ENCODE measurements at regions not wholly inside any gene's neighbourhood (a gene's known extent, or its start where the extent isn't known, plus 50 kb on each side); places are given as distances from the start of the nearest gene placed in this dataset.

- no peaks in the 10 kb centered on the region for H3K4me1 ChIP-seq (ENCODE audit: control insufficient read depth in 1 of 2, insufficient read depth in 2 of 2, low read length in 2 of 2)
- H3K9me3 ChIP-seq (replicated peaks in 1 of 2; ENCODE audit: control insufficient read depth in 1 of 2, insufficient read depth in 1 of 2, low read length in 2 of 2), result no peaks in the 10 kb centered on the region
- Mint-ChIP-seq H3K27ac (no peak overlapping the region), H3K27me3 (ENCODE audit: low read depth in 3 of 3) (no peaks in the 10 kb centered on the region), H3K36me3 (no peaks in the 10 kb centered on the region), H3K4me3 (no peak overlapping the region), H3K9me3 (no peaks in the 10 kb centered on the region), H3K4me1 (no peaks in the 10 kb centered on the region)
- no peaks in the 10 kb centered on the region for H3K27me3 ChIP-seq (ENCODE audit: control insufficient read depth in 2 of 2, insufficient read depth in 2 of 2, low read length in 2 of 2)
- H2AFZ ChIP-seq (ENCODE audit: insufficient read depth, low read depth, low read length, poor library complexity, severe bottlenecking), result no peak overlapping the region
- no peaks in the 10 kb centered on the region for H3K79me2 ChIP-seq (ENCODE audit: insufficient read depth, low read length)
- H3K4me3 ChIP-seq (replicated peaks in 1 of 3; ENCODE audit: low read depth in 2 of 3, low read length in 3 of 3), result no peak overlapping the region
- no peaks in the 10 kb centered on the region for H3K36me3 ChIP-seq (replicated peaks in 1 of 2; ENCODE audit: control insufficient read depth in 1 of 2, insufficient read depth in 2 of 2, low read length in 2 of 2)
- no peaks in the 10 kb centered on the region for H4K20me1 ChIP-seq (ENCODE audit: insufficient read depth, low read length)
- no peak overlapping the region for H3K9ac ChIP-seq (ENCODE audit: insufficient read depth, low read length, poor library complexity, severe bottlenecking)
- intact Hi-C loops (cut with micrococcal nuclease), result no loop called here
- no peak for DNase-seq
- H3K4me2 ChIP-seq (replicated peaks; ENCODE audit: extremely low read depth, low read length, poor library complexity, severe bottlenecking), result no peak overlapping the region
- no CpG with 5 or more reads among the region's 3 CpGs for WGBS (ENCODE audit: insufficient coverage)
- TF ChIP-seq CTCF (IDR thresholded peaks at IDR 0.05), result no peak
- no peak overlapping the region for H3K27ac ChIP-seq (ENCODE audit: low read depth in 1 of 2, low read length in 2 of 2)
Measured at GRCh38 chr2:78351208-78351607, 674.3 kb upstream of the REG3G start.

GRCh38 chr2:78353168-78353567, 672.3 kb upstream of the REG3G start:
- H3K4me2 ChIP-seq (replicated peaks; ENCODE audit: extremely low read depth, low read length, poor library complexity, severe bottlenecking), result no peak overlapping the region
- H3K79me2 ChIP-seq (ENCODE audit: insufficient read depth, low read length), result no peaks in the 10 kb centered on the region
- H3K4me3 ChIP-seq (replicated peaks in 1 of 3; ENCODE audit: low read depth in 2 of 3, low read length in 3 of 3), result no peak overlapping the region
- Mint-ChIP-seq H3K27ac (no peak overlapping the region), H3K9me3 (no peaks in the 10 kb centered on the region), H3K4me1 (no peaks in the 10 kb centered on the region), H3K27me3 (ENCODE audit: low read depth in 3 of 3) (no peaks in the 10 kb centered on the region), H3K4me3 (no peak overlapping the region), H3K36me3 (no peaks in the 10 kb centered on the region)
- H2AFZ ChIP-seq (ENCODE audit: insufficient read depth, low read depth, low read length, poor library complexity, severe bottlenecking), result no peak overlapping the region
- H3K9ac ChIP-seq (ENCODE audit: insufficient read depth, low read length, poor library complexity, severe bottlenecking), result no peak overlapping the region
- no peaks in the 10 kb centered on the region for H4K20me1 ChIP-seq (ENCODE audit: insufficient read depth, low read length)
- no CpG with 5 or more reads among the region's 1 CpG for WGBS (ENCODE audit: insufficient coverage)
- H3K27me3 ChIP-seq (ENCODE audit: control insufficient read depth in 2 of 2, insufficient read depth in 2 of 2, low read length in 2 of 2), result no peaks in the 10 kb centered on the region
- H3K27ac ChIP-seq (ENCODE audit: low read depth in 1 of 2, low read length in 2 of 2), result no peak overlapping the region
- H3K4me1 ChIP-seq (ENCODE audit: control insufficient read depth in 1 of 2, insufficient read depth in 2 of 2, low read length in 2 of 2), result no peaks in the 10 kb centered on the region
- H3K36me3 ChIP-seq (replicated peaks in 1 of 2; ENCODE audit: control insufficient read depth in 1 of 2, insufficient read depth in 2 of 2, low read length in 2 of 2), result no peaks in the 10 kb centered on the region
- TF ChIP-seq CTCF (IDR thresholded peaks at IDR 0.05), result no peak
- DNase-seq, result no peak
- intact Hi-C loops (cut with micrococcal nuclease), result no loop called here
- H3K9me3 ChIP-seq (replicated peaks in 1 of 2; ENCODE audit: control insufficient read depth in 1 of 2, insufficient read depth in 1 of 2, low read length in 2 of 2), result no peaks in the 10 kb centered on the region

Data from CD14-positive monocyte (primary cell).